Fibroblast of lung (primary cell): ENCODE measurements at regions not wholly inside any gene's neighbourhood (a gene's known extent, or its start where the extent isn't known, plus 50 kb on each side); places are given as distances from the start of the nearest gene placed in this dataset.

Experiments used
- DNase-seq, 2 donors: peaks; one replicate each; pipeline versions ENCODE4 v3.0.0 to v3.0.0-alpha.2; 2010; ENCODE audit warnings: low read depth in 2 of 2
- H2AFZ ChIP-seq: 2 replicates; pipeline ENCODE4 v1.5.1; 2012; ENCODE audit warnings: low read length, control low read depth, inconsistent platforms
- H3K27ac ChIP-seq: 2 replicates; pipeline ENCODE4 v1.5.1; 2011; ENCODE audit warnings: low read length, control low read depth; ENCODE audit not compliant: insufficient read depth
- H3K27me3 ChIP-seq: 2 replicates; pipeline ENCODE4 v1.5.1; 2011; ENCODE audit warnings: mild to moderate bottlenecking, low read length; ENCODE audit not compliant: control insufficient read depth, insufficient read depth
- H3K36me3 ChIP-seq: 2 replicates; pipeline ENCODE4 v1.5.1; 2011; ENCODE audit warnings: low read length; ENCODE audit not compliant: control insufficient read depth, insufficient read depth
- H3K4me1 ChIP-seq: 2 replicates; pipeline ENCODE4 v1.5.1; 2011; ENCODE audit warnings: low read length; ENCODE audit not compliant: control insufficient read depth, insufficient read depth; ENCODE audit errors: extremely low read depth
- H3K4me2 ChIP-seq: 2 replicates; pipeline ENCODE4 v1.5.1; 2011; ENCODE audit warnings: low read length, control low read depth; ENCODE audit not compliant: insufficient read depth; ENCODE audit errors: extremely low read depth
- H3K4me3 ChIP-seq, 4 experiments: fragments of 200-600 bp in 1 of 4; sonication (generic) in 1 of 4; replicated peaks in 1 of 4; 2 replicates each; pipeline ENCODE4 v1.5.1; 2011 to 2016; ENCODE audit warnings: low read length in 4 of 4, low read depth in 3 of 4, mild to moderate bottlenecking in 3 of 4, control low read depth in 2 of 4, inconsistent platforms in 1 of 4, mixed read lengths in 1 of 4; ENCODE audit not compliant: insufficient read depth in 1 of 4; ENCODE audit errors: control extremely low read depth in 1 of 4
- H3K79me2 ChIP-seq: 2 replicates; pipeline ENCODE4 v1.5.1; 2012; ENCODE audit warnings: mild to moderate bottlenecking, low read length, inconsistent platforms; ENCODE audit not compliant: control insufficient read depth, insufficient read depth
- H3K9ac ChIP-seq: 2 replicates; pipeline ENCODE4 v1.5.1; 2011; ENCODE audit warnings: mild to moderate bottlenecking, low read length, control low read depth; ENCODE audit not compliant: insufficient read depth
- H3K9me3 ChIP-seq: 2 replicates; pipeline ENCODE4 v1.5.1; 2012; ENCODE audit warnings: low read depth, low read length; ENCODE audit not compliant: control insufficient read depth, insufficient read depth
- H4K20me1 ChIP-seq: 2 replicates; pipeline ENCODE4 v1.5.1; 2011; ENCODE audit warnings: low read length; ENCODE audit not compliant: control insufficient read depth, insufficient read depth; ENCODE audit errors: extremely low read depth
- EZH2 ChIP-seq: IDR thresholded peaks from 2 replicates; pipeline ENCODE4 v1.5.1; 2012; ENCODE audit warnings: low read length, control low read depth, mild to moderate bottlenecking; ENCODE audit errors: missing control alignments
- TF ChIP-seq, protein P1 (sequence below), 2 donors: IDR thresholded peaks in 1 of 2; conservative IDR thresholded peaks in 1 of 2; 1 replicate in 1 of 2; 2 replicates in 1 of 2; pipeline ENCODE4 v1.5.1; 2011 to 2012; ENCODE audit warnings: low read length in 2 of 2, control low read depth in 1 of 2, inconsistent platforms in 1 of 2, low read depth in 1 of 2, mild to moderate bottlenecking in 1 of 2

DNA sequence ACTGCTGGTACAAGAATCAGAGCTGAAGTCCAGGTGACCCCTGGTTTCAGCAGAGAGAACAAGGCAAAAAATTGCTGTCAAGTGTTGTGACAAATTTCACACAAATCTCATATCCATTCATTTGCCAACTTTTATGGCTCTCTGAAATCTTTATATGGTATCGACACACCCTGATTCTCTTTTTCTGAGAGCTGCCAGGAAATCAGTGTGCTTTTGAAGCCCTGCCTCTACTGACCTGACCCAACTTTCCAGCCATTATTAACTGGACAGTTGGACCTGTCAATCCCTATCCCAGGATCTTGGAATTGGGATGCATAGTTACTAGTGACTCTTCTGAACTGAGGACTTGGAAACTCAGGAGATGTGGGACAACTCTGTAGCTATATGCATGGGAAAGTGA lies 288.2 kb upstream of the GADL1 start:
- Histone ChIP-seq H3K4me2 (no peak overlapping the region), H3K4me3 (no peak overlapping the region), H3K9me3 (no peaks in the 10 kb centered on the region), H3K27me3 (no peaks in the 10 kb centered on the region), H3K36me3 (no peaks in the 10 kb centered on the region), H3K79me2 (no peaks in the 10 kb centered on the region), H2AFZ (no peak overlapping the region), H3K4me1 (no peaks in the 10 kb centered on the region), H4K20me1 (no peaks in the 10 kb centered on the region), H3K9ac (no peak overlapping the region), H3K27ac (no peak overlapping the region)
- no peak for TF ChIP-seq EZH2
- TF ChIP-seq, protein P1, sequence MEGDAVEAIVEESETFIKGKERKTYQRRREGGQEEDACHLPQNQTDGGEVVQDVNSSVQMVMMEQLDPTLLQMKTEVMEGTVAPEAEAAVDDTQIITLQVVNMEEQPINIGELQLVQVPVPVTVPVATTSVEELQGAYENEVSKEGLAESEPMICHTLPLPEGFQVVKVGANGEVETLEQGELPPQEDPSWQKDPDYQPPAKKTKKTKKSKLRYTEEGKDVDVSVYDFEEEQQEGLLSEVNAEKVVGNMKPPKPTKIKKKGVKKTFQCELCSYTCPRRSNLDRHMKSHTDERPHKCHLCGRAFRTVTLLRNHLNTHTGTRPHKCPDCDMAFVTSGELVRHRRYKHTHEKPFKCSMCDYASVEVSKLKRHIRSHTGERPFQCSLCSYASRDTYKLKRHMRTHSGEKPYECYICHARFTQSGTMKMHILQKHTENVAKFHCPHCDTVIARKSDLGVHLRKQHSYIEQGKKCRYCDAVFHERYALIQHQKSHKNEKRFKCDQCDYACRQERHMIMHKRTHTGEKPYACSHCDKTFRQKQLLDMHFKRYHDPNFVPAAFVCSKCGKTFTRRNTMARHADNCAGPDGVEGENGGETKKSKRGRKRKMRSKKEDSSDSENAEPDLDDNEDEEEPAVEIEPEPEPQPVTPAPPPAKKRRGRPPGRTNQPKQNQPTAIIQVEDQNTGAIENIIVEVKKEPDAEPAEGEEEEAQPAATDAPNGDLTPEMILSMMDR (conservative IDR thresholded peaks at IDR 0.05 in 1 of 2, IDR thresholded peaks at IDR 0.05 in 1 of 2; ENCODE audit: low read depth in 1 of 2, low read length in 2 of 2), result no peak
- no peak for DNase-seq

DNA sequence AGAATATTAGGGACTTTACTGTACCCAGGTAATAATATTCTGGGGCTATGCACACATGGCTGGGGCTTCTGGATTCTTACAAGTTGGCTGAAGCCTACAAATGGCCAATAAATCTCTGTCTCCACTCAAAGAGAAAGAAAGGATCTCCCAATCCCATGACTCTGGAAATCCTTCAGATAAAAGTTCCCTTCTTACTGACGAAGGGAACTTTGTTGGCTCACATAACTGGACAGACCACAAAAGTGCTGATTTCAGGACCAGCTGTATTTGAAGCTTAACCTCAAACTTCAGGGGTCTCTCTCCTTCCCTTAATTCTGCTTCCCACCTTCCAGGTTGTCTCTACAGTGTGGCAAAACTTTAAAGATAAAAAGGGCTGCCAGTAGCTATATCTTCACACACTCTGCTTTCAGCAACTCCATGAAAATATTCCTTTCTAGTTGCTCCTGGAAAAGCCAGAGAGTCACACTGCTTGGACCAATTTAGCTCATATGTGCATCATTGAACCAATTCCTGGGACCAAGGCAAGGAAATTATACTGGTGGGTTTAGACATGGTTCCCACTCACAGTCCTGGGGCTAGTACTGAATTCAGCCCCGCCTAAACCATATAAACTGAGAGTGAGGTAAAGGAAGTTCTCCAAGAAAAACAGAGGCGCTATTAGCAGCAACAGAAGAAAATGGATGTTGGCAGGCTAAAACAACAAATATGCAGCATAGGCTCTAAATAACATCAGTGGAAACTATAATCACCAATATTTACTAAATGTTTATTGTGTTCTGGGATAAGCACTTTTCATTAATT lies 290.0 kb upstream of the GADL1 start:
- Histone ChIP-seq H4K20me1 (no peaks in the 10 kb centered on the region), H3K4me3 (no peak overlapping the region), H3K36me3 (no peaks in the 10 kb centered on the region), H3K9me3 (no peaks in the 10 kb centered on the region), H3K4me2 (peak overlapping the region; percentile 25), H3K4me1 (no peaks in the 10 kb centered on the region), H2AFZ (no peak overlapping the region), H3K27me3 (no peaks in the 10 kb centered on the region), H3K79me2 (no peaks in the 10 kb centered on the region), H3K9ac (no peak overlapping the region), H3K27ac (no peak overlapping the region)
- TF ChIP-seq, protein P1 (conservative IDR thresholded peaks at IDR 0.05 in 1 of 2, IDR thresholded peaks at IDR 0.05 in 1 of 2; ENCODE audit: low read depth in 1 of 2, low read length in 2 of 2), result no peak
- no peak for TF ChIP-seq EZH2
- DNase-seq, result peak in 1 of 2 donors; percentile 35

DNA sequence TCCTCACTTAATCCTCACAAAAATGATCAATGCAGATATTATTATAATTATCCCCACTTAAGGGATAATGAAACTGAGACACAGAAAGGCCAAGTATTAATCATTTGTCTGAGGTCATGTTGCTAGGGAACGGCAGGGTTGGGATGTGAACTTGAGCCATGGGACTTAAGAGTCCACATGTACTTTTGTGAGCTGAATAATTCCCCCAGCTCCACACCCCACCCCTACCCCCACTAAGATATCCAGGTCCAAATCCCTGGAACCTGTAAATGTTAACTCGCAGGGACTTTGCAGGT lies 290.5 kb upstream of the GADL1 start:
- DNase-seq, result peak; percentile 36 to 56

More for the DNA sequence above, 290.5 kb upstream of the GADL1 start:
- Histone ChIP-seq H3K79me2 (no peaks in the 10 kb centered on the region), H3K4me1 (no peaks in the 10 kb centered on the region), H2AFZ (no peak overlapping the region), H3K27me3 (no peaks in the 10 kb centered on the region), H3K9me3 (no peaks in the 10 kb centered on the region), H3K4me3 (no peak overlapping the region), H3K9ac (no peak overlapping the region), H3K27ac (no peak overlapping the region), H3K4me2 (peak overlapping the region; percentile 25), H4K20me1 (no peaks in the 10 kb centered on the region), H3K36me3 (no peaks in the 10 kb centered on the region)
- TF ChIP-seq, protein P1 (conservative IDR thresholded peaks at IDR 0.05 in 1 of 2, IDR thresholded peaks at IDR 0.05 in 1 of 2; ENCODE audit: low read depth in 1 of 2, low read length in 2 of 2), result no peak
- no peak for TF ChIP-seq EZH2
